K562 (cell line): ENCODE measurements at regions not wholly inside any gene's neighbourhood (a gene's known extent, or its start where the extent isn't known, plus 50 kb on each side); places are given as distances from the start of the nearest gene placed in this dataset.

Experiments
- ATAC-seq: fragments of 200-7000 bp; cut with Tn5 transposase; 3 replicates; pipeline ENCODE4 v1.9.1; 2020; ENCODE audit warnings: moderate library complexity
- BruUV-seq: library from RNA; stranded (reverse); fragments of 400-500 nt; replicated peaks from 2 replicates; lab custom pipeline; 2021; lab: Mats Ljungman, UMichigan
- CTCF ChIA-PET: fragments of 300-600 bp; formaldehyde crosslinking; extraction: SDS; loops from one replicate; lab custom pipeline; 2021; ENCODE audit warnings: low intra/inter-chr PET ratio; lab: Yijun Ruan, JAX
- POLR2A ChIA-PET: fragments of 300-600, 350-650 bp; sonication (Branson Sonifier 250); formaldehyde crosslinking; extraction: SDS; loops from one replicate; lab custom pipeline; 2021; ENCODE audit warnings: antibody characterized with exemption, inconsistent platforms; lab: Yijun Ruan, JAX
- DNase-seq, 4 experiments: peaks; one replicate each; pipeline versions ENCODE4 v3.0.0 to v3.0.0-alpha.2; 2011 to 2018; ENCODE audit warnings: low spot score in 3 of 4, mixed read lengths in 3 of 4; ENCODE audit errors: extremely low read depth in 1 of 4
- FAIRE-seq: peaks from 2 replicates; lab custom pipeline; 2011; peaks lifted over from hg19 to GRCh38; lab: Jason Lieb, UNC
- H2AFZ ChIP-seq: 2 replicates; pipeline ENCODE4 v1.6.0; 2011; ENCODE audit warnings: low read depth, low read length, control low read depth, inconsistent platforms
- H3K27ac ChIP-seq: fragments of 200-600 bp; 3 replicates; pipeline ENCODE4 v1.8.0; 2011; ENCODE audit warnings: low read depth, mild to moderate bottlenecking, control low read depth, inconsistent platforms, low read length, moderate library complexity, mixed read lengths; ENCODE audit errors: extremely low read depth
- H3K27me3 ChIP-seq, 2 experiments: fragments of 300-600 bp in 1 of 2; 2 replicates in 1 of 2; 3 replicates in 1 of 2; pipeline versions ENCODE4 v1.6.0 to v1.8.0; 2011; ENCODE audit warnings: inconsistent platforms in 2 of 2, low read length in 2 of 2, mild to moderate bottlenecking in 1 of 2, mixed read lengths in 1 of 2, moderate library complexity in 1 of 2; ENCODE audit not compliant: control insufficient read depth in 2 of 2, insufficient read depth in 2 of 2
- H3K36me3 ChIP-seq: fragments of 300-600 bp; 3 replicates; pipeline ENCODE4 v1.8.0; 2011; ENCODE audit warnings: mild to moderate bottlenecking, low read length, inconsistent platforms; ENCODE audit not compliant: control insufficient read depth, insufficient read depth
- H3K4me1 ChIP-seq, 2 experiments: fragments of 200-600 bp in 1 of 2; replicated peaks in 1 of 2; 2 replicates in 1 of 2; 3 replicates in 1 of 2; pipeline versions ENCODE4 v1.5.1 to v1.8.0; 2011; ENCODE audit warnings: inconsistent platforms in 2 of 2, low read length in 2 of 2, mild to moderate bottlenecking in 1 of 2, mixed read lengths in 1 of 2, moderate library complexity in 1 of 2; ENCODE audit not compliant: control insufficient read depth in 2 of 2, insufficient read depth in 2 of 2
- H3K4me2 ChIP-seq: 2 replicates; pipeline ENCODE4 v1.6.1; 2011; ENCODE audit warnings: low read length, control low read depth, inconsistent platforms, mixed read lengths; ENCODE audit not compliant: insufficient read depth
- H3K4me3 ChIP-seq: fragments of 200-600 bp; sonication (generic), shearing (Covaris generic); 2 replicates; pipeline ENCODE4 v1.5.1; 2016; ENCODE audit warnings: control low read depth, inconsistent platforms
- H3K79me2 ChIP-seq: fragments of 200-600 bp; 3 replicates; pipeline ENCODE4 v1.8.0; 2011; ENCODE audit warnings: low read length, inconsistent platforms; ENCODE audit not compliant: control insufficient read depth, insufficient read depth
- H3K9ac ChIP-seq, 2 experiments: 2 replicates each; pipeline versions ENCODE4 v1.6.0 to v1.6.1; 2011; ENCODE audit warnings: low read depth in 2 of 2, low read length in 2 of 2, control low read depth in 1 of 2, inconsistent platforms in 1 of 2, mild to moderate bottlenecking in 1 of 2, mixed read lengths in 1 of 2; ENCODE audit not compliant: insufficient read depth in 1 of 2
- H3K9me1 ChIP-seq: one replicate; pipeline ENCODE4 v1.6.0; 2011; ENCODE audit warnings: inconsistent platforms, mild to moderate bottlenecking, low read length, moderate library complexity; ENCODE audit not compliant: control insufficient read depth, insufficient read depth
- H3K9me3 ChIP-seq: replicated peaks from 2 replicates; pipeline ENCODE4 v1.5.1; 2011; ENCODE audit warnings: low read depth, low read length, inconsistent platforms; ENCODE audit not compliant: control insufficient read depth, insufficient read depth
- H4K20me1 ChIP-seq: replicated peaks from 2 replicates; pipeline ENCODE4 v1.6.1; 2011; ENCODE audit warnings: low read length, inconsistent platforms, mixed read lengths; ENCODE audit not compliant: control insufficient read depth, insufficient read depth
- ASH1L ChIP-seq: fragments of 450-650 bp; IDR thresholded peaks from 2 replicates; pipeline ENCODE4 v1.6.1; 2018; ENCODE audit warnings: borderline replicate concordance, mild to moderate bottlenecking, low read depth; ENCODE audit not compliant: partially characterized antibody
- EHMT2 ChIP-seq: fragments of 450-650 bp; IDR thresholded peaks from 2 replicates; pipeline ENCODE4 v1.6.1; 2018; ENCODE audit warnings: antibody characterized with exemption
- EP400 ChIP-seq: fragments of 450-650 bp; IDR thresholded peaks from 2 replicates; pipeline ENCODE4 v1.6.1; 2017; ENCODE audit warnings: antibody characterized with exemption, mild to moderate bottlenecking, moderate library complexity
- HNRNPH1 ChIP-seq: fragments of 200-400 bp; formaldehyde crosslinking; optimal IDR thresholded peaks from 2 replicates; pipeline ENCODE3; 2017; ENCODE audit warnings: low read depth, mild to moderate bottlenecking, low read length, moderate library complexity
- HSF4 ChIP-seq: fragments of 250-450 bp; sonication (Bioruptor Pico); IDR thresholded peaks from 2 replicates; pipeline ENCODE4 v2.1.2; 2022; ENCODE audit warnings: mild to moderate bottlenecking, moderate library complexity, borderline replicate concordance
- MTA3 ChIP-seq: fragments of 450-650 bp; formaldehyde crosslinking; IDR thresholded peaks from 2 replicates; pipeline ENCODE4 v1.6.1; 2017; ENCODE audit warnings: mild to moderate bottlenecking, borderline replicate concordance
- NFIC ChIP-seq: fragments of 450-650 bp; IDR thresholded peaks from 2 replicates; pipeline ENCODE4 v1.6.1; 2017; ENCODE audit warnings: mild to moderate bottlenecking, inconsistent platforms
- PTTG1 ChIP-seq: fragments of 450-650 bp; IDR thresholded peaks from 2 replicates; pipeline ENCODE4 v1.6.1; 2016; ENCODE audit warnings: low read depth, mild to moderate bottlenecking, missing genetic modification characterization, missing compliant biosample characterization
- SMAD4 ChIP-seq: fragments of 250-450 bp; sonication (Bioruptor Pico); conservative IDR thresholded peaks from 2 replicates; pipeline ENCODE4 v1.8.0; 2021; ENCODE audit warnings: inconsistent platforms, mild to moderate bottlenecking, moderate library complexity
- WGBS: fragments of 100-300 bp; shearing (Covaris generic); methylation state at CpG from one replicate; pipeline ENCODE4 v1.1.6; 2016; ENCODE audit warnings: low coverage, mixed read lengths; ENCODE audit not compliant: insufficient coverage; ENCODE audit errors: missing lambda C conversion rate; 5-methylcytosine and 5-hydroxymethylcytosine counted together
- in situ Hi-C: fragments of 300-500 bp; cut with MboI; formaldehyde crosslinking; loops from 4 replicates; pipeline ENCODE4 v1.15.0; 2018; ENCODE audit warnings: inconsistent platforms, mixed read lengths
- intact Hi-C: fragments of 100-400 bp; cut with micrococcal nuclease; formaldehyde crosslinking; loops from 2 replicates; pipeline ENCODE4 v1.14.2; 2022
- TF ChIP-seq, protein P1 (sequence below): sonication (generic); formaldehyde crosslinking; IDR thresholded peaks from 2 replicates; pipeline ENCODE4 v1.8.0; 2023; ENCODE audit warnings: mild to moderate bottlenecking, missing genetic modification reagents

DNA sequence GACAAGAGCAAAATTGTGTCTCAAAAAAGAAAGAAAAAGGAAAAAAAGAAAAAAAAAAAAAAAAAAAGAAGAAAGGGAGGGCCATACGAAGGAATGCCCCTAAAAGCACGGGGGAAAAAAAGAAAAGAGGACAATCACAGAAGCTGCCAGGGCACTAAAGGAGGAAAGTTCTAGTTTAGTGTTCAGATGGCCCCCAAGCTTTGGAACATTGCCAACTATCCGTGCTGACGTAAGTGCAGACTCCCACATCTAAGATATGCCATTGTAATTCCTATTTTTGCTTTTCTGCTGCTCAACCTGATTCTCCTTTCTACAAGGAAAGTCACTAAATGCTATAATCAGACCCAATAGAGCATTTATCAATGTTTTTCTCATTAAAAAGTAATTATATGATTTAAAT, 842.1 kb downstream of the KCNJ2 start:
- Histone ChIP-seq H3K4me2 (no peak overlapping the region), H3K9me1 (no peaks in the 10 kb centered on the region), H3K27ac (no peak overlapping the region), H3K4me3 (no peak overlapping the region), H3K36me3 (no peaks in the 10 kb centered on the region), H3K9me3 (no peaks in the 10 kb centered on the region; the same call in 1 of the 2 replicates), H3K79me2 (no peaks in the 10 kb centered on the region), H4K20me1 (no peaks in the 10 kb centered on the region), H2AFZ (no peak overlapping the region), H3K27me3 (no peaks in the 10 kb centered on the region)
- in situ Hi-C loops, result no loop called here
- no peak for ATAC-seq
- CTCF ChIA-PET, result no interaction called here
- peak; percentile 57 for TF ChIP-seq NFIC
- no peak for TF ChIP-seq SMAD4
- TF ChIP-seq, all 486 proteins: peak for 1
- 0% methylated on average over 2 of the region's 4 CpGs for WGBS
- DNase-seq (peak in 3 of 4 experiments; percentile 3 to 16 (median 11)), FAIRE-seq (no peak)
- Histone ChIP-seq H3K4me1 (no peaks in the 10 kb centered on the region), H3K9ac (no peak overlapping the region)
- intact Hi-C loops, result no loop called here
- no TSS peak for BruUV-seq
- POLR2A ChIA-PET, result no interaction called here

DNA sequence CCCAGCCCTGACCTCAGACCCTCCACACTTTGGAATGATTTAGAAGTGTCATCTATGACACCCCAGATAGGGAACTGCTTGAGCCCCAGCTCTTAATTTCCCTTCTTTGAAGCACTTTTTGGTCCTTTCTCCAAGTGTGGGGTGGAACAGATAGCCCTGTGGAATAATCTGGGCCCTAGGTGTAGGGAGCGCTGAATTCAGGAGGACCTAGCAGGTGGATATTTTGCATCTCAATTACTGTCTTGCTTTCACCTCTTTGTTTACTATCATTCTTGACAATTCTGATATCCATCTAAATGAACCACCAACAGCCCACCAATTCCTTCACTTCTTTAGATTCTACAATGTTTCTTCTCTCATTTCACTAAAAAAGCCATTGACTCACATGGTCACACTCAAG, 850.4 kb downstream of the KCNJ2 start:
- DNase-seq (no peak), ATAC-seq (no peak), FAIRE-seq (no peak)
- in situ Hi-C loops, result no loop called here
- no peak overlapping the region for H3K4me3 ChIP-seq
- no peaks in the 10 kb centered on the region for H3K9me3 ChIP-seq
- no peaks in the 10 kb centered on the region for H3K9me1 ChIP-seq
- H3K36me3 ChIP-seq, result no peaks in the 10 kb centered on the region
- 0% methylated on average over 1 of the region's 1 CpG for WGBS
- POLR2A ChIA-PET, result no interaction called here
- H3K27ac ChIP-seq, result no peak overlapping the region
- H3K4me2 ChIP-seq, result no peak overlapping the region
- H2AFZ ChIP-seq, result no peak overlapping the region
- CTCF ChIA-PET, result no interaction called here
- H3K27me3 ChIP-seq, result no peaks in the 10 kb centered on the region
- intact Hi-C loops, result no loop called here
- H3K79me2 ChIP-seq, result no peaks in the 10 kb centered on the region
- H3K9ac ChIP-seq, result no peak overlapping the region
- no peaks in the 10 kb centered on the region for H3K4me1 ChIP-seq
- no TSS peak for BruUV-seq
- no peak for TF ChIP-seq HSF4 (CRISPR knock-in tag)
- TF ChIP-seq EP400, result no peak
- no peak for TF ChIP-seq HNRNPH1
- TF ChIP-seq, protein P1, sequence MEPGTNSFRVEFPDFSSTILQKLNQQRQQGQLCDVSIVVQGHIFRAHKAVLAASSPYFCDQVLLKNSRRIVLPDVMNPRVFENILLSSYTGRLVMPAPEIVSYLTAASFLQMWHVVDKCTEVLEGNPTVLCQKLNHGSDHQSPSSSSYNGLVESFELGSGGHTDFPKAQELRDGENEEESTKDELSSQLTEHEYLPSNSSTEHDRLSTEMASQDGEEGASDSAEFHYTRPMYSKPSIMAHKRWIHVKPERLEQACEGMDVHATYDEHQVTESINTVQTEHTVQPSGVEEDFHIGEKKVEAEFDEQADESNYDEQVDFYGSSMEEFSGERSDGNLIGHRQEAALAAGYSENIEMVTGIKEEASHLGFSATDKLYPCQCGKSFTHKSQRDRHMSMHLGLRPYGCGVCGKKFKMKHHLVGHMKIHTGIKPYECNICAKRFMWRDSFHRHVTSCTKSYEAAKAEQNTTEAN (CRISPR knock-in tag), result no peak
- no peak for TF ChIP-seq PTTG1 (tag)
- TF ChIP-seq EHMT2, result no peak
- no peak for TF ChIP-seq ASH1L
- no peak for TF ChIP-seq MTA3
- TF ChIP-seq, all 486 proteins: peak for 0
- no peaks in the 10 kb centered on the region for H4K20me1 ChIP-seq
